Pulmonary artery endothelial cell (primary cell): ENCODE measurements at regions not wholly inside any gene's neighbourhood (a gene's known extent, or its start where the extent isn't known, plus 50 kb on each side); places are given as distances from the start of the nearest gene placed in this dataset.
"Not testable (repeated sequence)": the region's sequence is repeated elsewhere in the genome, so short reads cannot be mapped to it uniquely, and the experiment has no call there.

Source experiments
- DNase-seq: peaks from one replicate; pipeline ENCODE4 v3.0.0-alpha.2; 2011; ENCODE audit warnings: low read depth, low spot score

DNA sequence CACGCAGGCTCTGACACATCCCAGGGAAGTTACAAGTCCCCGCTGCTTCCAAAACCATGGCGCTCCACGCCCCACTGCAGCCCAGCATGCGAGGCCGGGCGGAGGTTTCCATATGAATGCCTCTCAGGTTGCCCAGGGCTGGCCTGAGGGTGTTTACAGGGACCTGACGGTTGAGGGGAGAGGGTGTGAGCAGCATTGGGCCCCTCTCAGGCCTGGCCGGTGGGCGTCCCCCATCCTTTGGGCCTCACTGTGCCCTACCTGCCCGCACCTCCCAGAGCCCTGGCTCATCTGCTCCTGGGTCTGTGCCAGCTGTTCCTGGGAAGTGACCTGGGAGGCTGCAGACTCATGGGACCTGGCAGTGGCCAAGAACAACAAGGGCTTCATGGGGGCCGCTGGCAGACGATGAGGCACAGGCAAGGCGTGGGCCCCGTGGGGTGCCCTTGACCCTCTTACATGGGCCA, 173.5 kb downstream of the C16orf95 start:
- DNase-seq: no peak

DNA sequence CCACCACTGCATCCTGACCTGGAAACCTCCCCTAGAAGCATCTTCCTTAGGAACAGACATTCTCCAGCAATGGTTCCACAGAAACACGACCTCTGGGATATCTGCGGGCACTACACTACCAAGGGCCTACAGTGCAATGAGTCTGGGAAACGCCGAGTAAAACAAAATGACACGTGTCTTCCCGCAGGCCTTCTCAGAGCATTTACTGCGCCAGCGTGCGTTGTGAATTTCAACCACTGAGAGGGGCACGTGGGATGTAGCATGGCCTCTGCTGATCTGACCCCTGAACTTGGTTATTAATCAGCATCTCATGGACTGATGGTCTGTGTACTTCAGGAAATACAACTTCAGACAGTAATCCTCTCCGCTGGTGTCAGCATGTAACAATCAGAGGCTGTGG, 173.0 kb downstream of the C16orf95 start:
- no peak for DNase-seq

GRCh38 chr16:87145181-87146176, 171.7 kb downstream of the C16orf95 start:
- DNase-seq: no peak

DNA sequence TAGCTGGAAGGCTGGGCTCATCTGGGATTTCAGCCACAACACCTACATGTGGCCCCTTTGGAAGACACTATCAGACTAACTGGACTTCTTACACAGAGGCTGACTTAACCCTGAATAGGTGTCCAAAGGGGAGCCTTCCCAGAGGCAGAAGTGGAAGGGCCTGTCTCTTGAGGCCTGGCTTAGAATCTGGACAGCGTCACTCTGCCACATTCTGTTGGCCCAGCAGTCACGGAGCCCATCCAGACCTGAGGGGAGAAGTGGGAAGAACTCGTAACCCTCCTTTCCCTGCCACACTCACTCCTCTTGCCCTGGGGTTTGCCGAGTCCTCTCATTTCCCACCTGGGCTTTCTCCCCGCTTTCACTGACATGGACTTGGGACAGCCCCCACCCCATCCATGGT, 170.5 kb downstream of the C16orf95 start:
- no peak for DNase-seq

GRCh38 chr16:87149051-87149450, 168.1 kb downstream of the C16orf95 start:
- no peak for DNase-seq

DNA sequence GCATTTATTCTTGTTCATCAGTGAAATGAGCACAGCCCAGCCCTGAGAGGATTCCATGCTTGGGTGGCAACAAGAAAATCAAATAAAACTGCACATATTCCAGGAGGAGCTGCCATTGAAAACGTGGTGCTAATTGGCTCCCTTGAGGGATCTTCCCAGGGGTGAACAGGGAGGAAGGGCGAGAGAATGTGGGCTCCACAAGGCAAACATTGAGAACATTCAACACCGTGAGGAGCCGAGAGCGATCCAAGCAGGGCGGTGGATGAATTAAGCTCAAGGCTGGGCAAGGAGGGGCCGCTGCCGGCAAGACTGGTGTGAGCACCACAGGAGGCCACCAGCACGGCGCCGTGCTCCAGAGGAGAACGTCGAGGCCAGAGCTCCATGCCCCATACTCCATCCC, 166.9 kb downstream of the C16orf95 start:
- DNase-seq: no peak

DNA sequence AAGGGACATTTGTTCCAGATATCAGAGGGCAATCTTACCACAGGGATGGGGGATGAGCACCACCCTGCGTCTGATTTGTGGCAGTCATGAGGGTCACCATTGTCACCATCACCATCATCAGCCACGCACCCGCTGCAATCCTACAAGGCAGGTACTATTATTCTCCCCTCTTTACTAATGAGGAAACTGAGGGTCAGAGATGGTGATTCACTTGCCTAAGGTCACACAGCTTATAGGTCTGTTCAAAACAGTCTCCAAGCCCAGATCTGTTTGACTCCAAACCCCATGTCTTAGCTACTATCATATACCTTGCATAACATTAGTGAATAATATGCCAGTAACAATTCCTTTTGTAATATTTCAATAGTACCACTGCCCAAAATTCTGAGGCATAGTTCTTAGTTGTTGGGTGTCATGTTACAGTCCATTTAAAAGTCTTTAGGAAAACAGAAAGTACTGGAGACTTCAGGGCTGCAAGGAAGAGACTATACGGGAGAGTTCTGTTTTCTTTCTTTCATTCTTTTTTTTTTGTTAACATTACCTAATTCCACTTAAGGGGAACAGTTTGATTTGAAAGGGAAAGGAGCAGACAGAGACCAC, 166.4 kb downstream of the C16orf95 start:
- no peak for DNase-seq

DNA sequence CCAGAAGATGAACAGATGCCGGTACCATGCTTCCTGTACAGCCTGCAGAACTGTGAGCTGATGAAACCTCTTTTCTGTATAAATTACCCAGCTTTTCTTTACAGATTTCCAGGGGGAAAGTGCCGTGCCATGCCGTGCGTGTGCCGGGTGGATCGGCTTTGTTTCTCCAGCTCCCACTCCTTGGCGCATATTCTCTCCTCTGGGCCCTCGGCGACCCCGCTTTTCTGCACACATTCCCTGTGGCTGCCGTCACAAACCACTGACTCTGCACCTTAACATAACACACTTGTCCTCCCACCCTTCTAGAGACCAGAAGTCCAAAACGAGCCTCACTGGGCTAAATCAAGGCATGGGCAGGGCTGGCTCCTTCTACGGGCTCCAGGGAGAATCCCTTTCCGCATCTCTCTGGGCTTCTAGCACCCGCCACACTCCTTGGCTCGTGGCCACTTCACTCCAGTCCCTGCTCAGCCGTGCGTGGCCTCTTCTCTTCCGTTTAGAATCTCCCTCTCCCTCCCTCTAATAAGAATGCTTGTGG, 164.9 kb downstream of the C16orf95 start:
- DNase-seq: no peak

DNA sequence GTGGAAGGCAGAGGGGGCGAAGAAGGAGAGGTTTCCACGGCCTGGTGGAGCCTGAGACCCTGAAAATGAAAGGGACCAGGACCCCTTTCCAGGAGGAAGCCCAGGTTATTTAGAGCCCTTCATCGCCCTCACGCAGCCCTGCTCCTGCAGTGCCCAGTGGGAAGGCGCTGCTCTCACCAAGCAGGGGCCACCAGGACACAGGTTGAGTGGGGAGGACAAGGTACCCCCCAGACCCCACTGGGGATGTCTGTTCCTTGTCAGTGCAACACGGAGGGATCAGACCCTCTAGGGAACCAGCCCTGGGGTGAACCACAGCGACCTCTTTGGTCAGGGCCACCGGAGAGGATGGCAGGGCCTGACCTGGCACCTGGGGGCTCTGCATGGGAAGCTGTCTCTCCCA, 163.9 kb downstream of the C16orf95 start:
- no peak for DNase-seq

GRCh38 chr16:87155315-87155714, 161.9 kb downstream of the C16orf95 start:
- not testable (repeated sequence) for DNase-seq

GRCh38 chr16:87156195-87156594, 161.0 kb downstream of the C16orf95 start:
- no peak for DNase-seq

DNA sequence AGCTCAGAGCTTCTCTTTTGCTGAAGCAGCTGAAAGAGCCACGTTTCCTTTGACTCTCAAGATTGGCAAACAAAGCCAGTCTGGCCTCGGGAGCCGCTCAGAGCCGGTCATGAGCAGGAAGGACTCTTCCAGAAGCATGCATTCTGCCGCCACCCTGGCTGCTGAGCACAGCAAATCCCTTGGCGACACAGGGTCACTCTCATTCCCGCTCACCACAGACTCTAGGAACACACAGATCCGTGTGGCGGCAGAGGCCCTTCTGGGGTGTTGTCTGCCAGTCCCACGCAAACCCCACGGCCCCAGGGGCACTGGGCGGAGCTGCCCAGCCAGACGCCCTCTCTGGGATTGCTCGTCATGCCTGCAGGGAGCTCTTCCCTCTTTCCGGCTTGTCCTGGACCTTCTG, 157.0 kb downstream of the C16orf95 start:
- no peak for DNase-seq

DNA sequence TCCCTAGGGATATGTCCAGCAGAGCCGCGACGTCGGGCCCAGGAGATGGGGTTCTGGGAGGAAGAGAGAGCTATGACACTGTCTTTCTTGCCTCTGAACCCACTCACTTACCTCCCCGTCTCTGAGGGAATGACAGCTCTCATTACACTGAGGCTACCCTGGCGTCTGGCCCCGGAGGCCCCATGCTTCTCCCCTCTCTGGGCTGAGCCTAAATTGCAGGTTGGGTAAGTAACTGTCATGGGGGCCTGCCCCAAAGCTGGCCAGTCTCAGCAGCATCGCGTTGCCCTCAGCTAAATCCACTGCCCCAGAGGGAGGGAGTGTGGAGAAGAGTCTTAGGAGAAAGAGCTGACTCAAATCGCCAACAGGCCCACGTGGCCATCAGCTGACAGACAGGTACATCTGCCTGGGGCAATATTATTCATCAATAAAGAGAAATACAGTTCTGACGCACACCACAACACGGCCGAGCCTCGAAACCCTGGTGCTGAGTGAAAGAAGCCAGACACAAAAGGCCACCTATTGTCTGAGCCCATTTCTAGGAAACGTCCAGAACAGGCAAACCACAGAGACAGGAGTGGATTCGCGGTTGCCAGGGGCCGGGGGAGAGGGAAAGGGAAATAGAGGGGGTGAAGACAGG, 156.4 kb downstream of the C16orf95 start:
- DNase-seq: no peak

DNA sequence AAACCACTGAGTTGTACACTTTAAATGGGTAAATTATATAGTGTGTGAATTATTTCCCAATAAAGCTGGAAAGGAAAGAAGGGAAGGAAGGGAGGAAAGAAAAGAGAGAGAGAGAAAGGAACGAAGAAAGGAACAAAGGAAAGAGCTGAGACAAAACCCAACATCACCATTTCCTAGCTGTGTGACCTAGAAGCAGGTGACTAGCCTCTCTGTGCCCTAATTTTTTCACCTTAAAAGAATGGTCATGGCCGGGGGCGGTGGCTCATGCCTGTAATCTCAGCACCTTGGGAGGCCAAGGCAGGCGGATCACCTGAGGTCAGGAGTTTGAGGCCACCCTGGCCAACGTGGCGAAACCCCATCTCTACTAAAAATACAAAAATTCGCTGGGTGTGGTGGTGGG, 155.8 kb downstream of the C16orf95 start:
- DNase-seq: not testable (repeated sequence)

- no peak for DNase-seq
Observed at GRCh38 chr16:87161822-87162676, 155.1 kb downstream of the C16orf95 start.

DNA sequence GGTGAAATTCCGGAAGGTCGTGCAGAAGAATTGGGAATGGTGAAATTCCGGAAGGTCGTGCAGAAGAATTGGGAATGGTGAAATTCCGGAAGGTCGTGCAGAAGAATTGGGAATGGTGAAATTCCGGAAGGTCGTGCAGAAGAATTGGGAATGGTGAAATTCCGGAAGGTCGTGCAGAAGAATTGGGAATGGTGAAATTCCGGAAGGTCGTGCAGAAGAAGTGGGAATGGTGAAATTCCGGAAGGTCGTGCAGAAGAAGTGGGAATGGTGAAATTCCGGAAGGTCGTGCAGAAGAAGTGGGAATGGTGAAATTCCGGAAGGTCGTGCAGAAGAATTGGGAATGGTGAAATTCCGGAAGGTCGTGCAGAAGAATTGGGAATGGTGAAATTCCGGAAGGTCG, 154.4 kb downstream of the C16orf95 start:
- DNase-seq: not testable (repeated sequence)

DNA sequence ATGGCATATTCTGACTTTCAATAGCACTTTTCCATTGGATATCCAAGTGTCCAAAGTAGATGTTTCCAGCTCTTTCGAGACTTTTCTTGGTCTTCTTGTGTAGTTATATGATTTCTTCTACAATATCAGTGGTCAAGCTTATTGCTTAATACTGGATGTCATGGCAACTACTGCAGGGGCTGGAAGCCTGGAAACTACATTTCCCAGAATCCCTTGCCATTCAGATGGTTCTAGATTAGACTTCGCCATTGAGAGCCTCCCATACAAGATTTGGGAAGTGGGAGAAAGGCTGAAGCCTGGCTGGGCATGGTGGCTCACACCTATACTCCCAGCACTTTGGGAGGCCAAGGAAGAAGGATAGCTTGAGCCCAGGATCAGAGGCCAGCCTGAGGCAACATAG, 153.6 kb downstream of the C16orf95 start:
- no peak for DNase-seq

DNA sequence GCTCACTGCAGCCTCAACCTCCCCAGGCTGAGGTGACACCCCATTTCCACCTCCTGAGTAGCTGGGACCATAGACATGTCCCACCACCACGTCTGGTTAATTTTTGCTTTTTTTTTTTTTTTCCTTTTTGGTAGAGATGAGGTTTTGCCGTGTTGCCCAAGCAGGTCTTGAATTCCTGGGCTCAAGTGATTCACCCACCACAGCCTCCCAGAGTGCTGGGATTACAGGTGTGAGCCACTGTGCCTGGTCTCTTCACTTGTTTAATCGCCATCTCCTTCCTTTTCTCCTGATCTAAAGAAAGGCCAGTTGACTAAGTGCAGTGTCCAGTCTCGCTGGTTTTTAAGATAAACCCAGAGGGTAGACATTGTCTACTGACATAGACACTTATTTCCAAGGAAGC, 152.0 kb downstream of the C16orf95 start:
- DNase-seq: no peak

- DNase-seq: no peak
Observed at GRCh38 chr16:87165885-87166284, 151.3 kb downstream of the C16orf95 start.

DNA sequence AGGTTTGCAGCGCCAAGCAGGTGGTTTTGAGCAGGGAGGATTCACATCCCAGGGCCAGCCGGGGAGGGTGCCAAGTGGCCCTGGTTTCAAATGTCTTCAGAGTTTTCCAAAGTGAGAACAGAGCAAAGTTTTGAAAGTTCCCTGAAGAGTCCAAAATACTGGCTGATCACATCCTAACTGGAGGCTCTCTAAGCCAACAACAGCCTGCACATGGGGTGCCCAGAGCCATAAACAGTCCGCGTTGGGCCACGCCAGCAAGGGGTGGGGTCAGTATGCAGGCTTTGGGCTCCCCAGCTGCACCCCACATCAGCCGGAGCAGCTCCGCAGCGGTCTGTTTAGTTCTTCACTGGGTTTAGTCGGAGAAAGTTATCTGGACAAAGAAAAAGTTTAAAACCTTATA, 150.9 kb downstream of the C16orf95 start:
- DNase-seq: no peak

GRCh38 chr16:87166934-87167333, 150.3 kb downstream of the C16orf95 start:
- no peak for DNase-seq
